ENCODE measurements at regions not wholly inside any gene's neighbourhood (a gene's known extent, or its start where the extent isn't known, plus 50 kb on each side); places are given as distances from the start of the nearest gene placed in this dataset.

GRCh38 chr20:58069796-58070663, 158.4 kb downstream of the ANKRD60 start:
- H3K27ac ChIP-seq = no peak overlapping the region
- no peak for TF ChIP-seq CTCF (IDR thresholded peaks at IDR 0.05)
- TF ChIP-seq ZFX (IDR thresholded peaks at IDR 0.05; ENCODE audit: borderline replicate concordance) = no peak

GRCh38 chr20:58069207-58069606, 159.2 kb downstream of the ANKRD60 start:
- no peak for TF ChIP-seq CTCF (IDR thresholded peaks at IDR 0.05)
- TF ChIP-seq ZFX (IDR thresholded peaks at IDR 0.05; ENCODE audit: borderline replicate concordance) = no peak
- H3K27ac ChIP-seq = no peak overlapping the region

- no peak for TF ChIP-seq CTCF (IDR thresholded peaks at IDR 0.05)
- TF ChIP-seq ZFX (IDR thresholded peaks at IDR 0.05; ENCODE audit: borderline replicate concordance) = no peak
- H3K27ac ChIP-seq = no peak overlapping the region
These were observed 162.7 kb downstream of the ANKRD60 start for GRCh38 chr20:58065508-58066361.

GRCh38 chr20:58064411-58065010, 163.9 kb downstream of the ANKRD60 start:
- TF ChIP-seq CTCF (IDR thresholded peaks at IDR 0.05) (no peak), ZFX (IDR thresholded peaks at IDR 0.05; ENCODE audit: borderline replicate concordance) (no peak)
- no peak overlapping the region for H3K27ac ChIP-seq

- H3K27ac ChIP-seq = no peak overlapping the region
- TF ChIP-seq ZFX (IDR thresholded peaks at IDR 0.05; ENCODE audit: borderline replicate concordance) (no peak), CTCF (IDR thresholded peaks at IDR 0.05) (no peak)
These were observed 169.3 kb downstream of the ANKRD60 start for GRCh38 chr20:58059260-58059544.

- no peak overlapping the region for H3K27ac ChIP-seq
- no peak for TF ChIP-seq CTCF (IDR thresholded peaks at IDR 0.05)
- TF ChIP-seq ZFX (IDR thresholded peaks at IDR 0.05; ENCODE audit: borderline replicate concordance) = no peak
These were observed 169.8 kb downstream of the ANKRD60 start for GRCh38 chr20:58058421-58059259.

Data from 22Rv1 (cell line).